IMR-90 (cell line): ENCODE measurements at regions not wholly inside any gene's neighbourhood (a gene's known extent, or its start where the extent isn't known, plus 50 kb on each side); places are given as distances from the start of the nearest gene placed in this dataset.

ENCODE experiments used
- ATAC-seq: fragments of 200-7000 bp; cut with Tn5 transposase; 2 replicates; pipeline ENCODE4 v1.9.1; 2020; ENCODE audit warnings: low read depth, mild to moderate bottlenecking, moderate library complexity
- BruUV-seq: library from RNA; stranded (reverse); fragments of 400-500 nt; replicated peaks from 2 replicates; lab custom pipeline; 2021; lab: Mats Ljungman, UMichigan
- CTCF ChIA-PET: fragments of 300-600 bp; formaldehyde crosslinking; extraction: SDS; loops from one replicate; lab custom pipeline; 2021; ENCODE audit warnings: antibody characterized with exemption; lab: Yijun Ruan, JAX
- POLR2A ChIA-PET: fragments of 300-600 bp; sonication (Branson Sonifier 250); formaldehyde crosslinking; loops from one replicate; lab custom pipeline; 2022; ENCODE audit warnings: antibody characterized with exemption; ENCODE audit not compliant: unreplicated experiment; lab: Charles Lee
- DNase-seq: peaks from one replicate; pipeline ENCODE4 v3.0.0; 2013
- H2AFZ ChIP-seq: replicated peaks from 2 replicates; pipeline ENCODE3; 2013; ENCODE audit warnings: low read length, mild to moderate bottlenecking; ENCODE audit not compliant: poor library complexity
- H2AK5ac ChIP-seq: 2 replicates; pipeline ENCODE4 v1.6.1; 2013; ENCODE audit warnings: low read depth, low read length, inconsistent platforms
- H2AK9ac ChIP-seq: replicated peaks from 2 replicates; pipeline ENCODE3; 2013; ENCODE audit warnings: mild to moderate bottlenecking, low read depth, low read length, moderate library complexity; ENCODE audit not compliant: poor library complexity
- H2BK120ac ChIP-seq: 2 replicates; pipeline ENCODE4 v1.6.1; 2013; ENCODE audit warnings: low read depth, low read length, inconsistent platforms
- H2BK15ac ChIP-seq: 3 replicates; pipeline ENCODE4 v1.6.1; 2013; ENCODE audit warnings: low read depth, low read length, inconsistent platforms
- H2BK20ac ChIP-seq: 2 replicates; pipeline ENCODE4 v1.6.1; 2013; ENCODE audit warnings: low read depth, mild to moderate bottlenecking, inconsistent platforms, low read length, moderate library complexity
- H2BK5ac ChIP-seq: 2 replicates; pipeline ENCODE4 v1.6.1; 2013; ENCODE audit warnings: mild to moderate bottlenecking, low read depth, low read length, inconsistent platforms; ENCODE audit not compliant: poor library complexity, severe bottlenecking
- H3K14ac ChIP-seq: replicated peaks from 2 replicates; pipeline ENCODE4 v1.6.1; 2013; ENCODE audit warnings: low read depth, low read length, inconsistent platforms
- H3K18ac ChIP-seq: 2 replicates; pipeline ENCODE4 v1.6.1; 2013; ENCODE audit warnings: low read depth, low read length, control low read depth
- H3K23ac ChIP-seq: 2 replicates; pipeline ENCODE4 v1.6.1; 2013; ENCODE audit warnings: low read depth, low read length, inconsistent platforms
- H3K27ac ChIP-seq: 2 replicates; pipeline ENCODE4 v1.5.1; 2013; ENCODE audit warnings: mild to moderate bottlenecking, control low read depth, low read length; ENCODE audit not compliant: insufficient read depth
- H3K27me3 ChIP-seq: 2 replicates; pipeline ENCODE4 v1.6.1; 2013; ENCODE audit warnings: low read length; ENCODE audit not compliant: control insufficient read depth, insufficient read depth
- H3K36me3 ChIP-seq: 2 replicates; pipeline ENCODE4 v1.6.1; 2013; ENCODE audit warnings: low read length, mixed read lengths; ENCODE audit not compliant: control insufficient read depth, insufficient read depth
- H3K4ac ChIP-seq: 2 replicates; pipeline ENCODE4 v1.6.1; 2013; ENCODE audit warnings: low read depth, low read length, inconsistent platforms
- H3K4me1 ChIP-seq: 2 replicates; pipeline ENCODE4 v1.6.1; 2013; ENCODE audit warnings: low read length, mixed read lengths; ENCODE audit not compliant: control insufficient read depth, insufficient read depth
- H3K4me2 ChIP-seq: 2 replicates; pipeline ENCODE4 v1.6.1; 2013; ENCODE audit warnings: low read depth, mild to moderate bottlenecking, control low read depth, low read length, moderate library complexity
- H3K4me3 ChIP-seq: 2 replicates; pipeline ENCODE4 v1.5.1; 2013; ENCODE audit warnings: low read depth, mild to moderate bottlenecking, control low read depth, low read length, moderate library complexity; ENCODE audit not compliant: insufficient read depth
- H3K56ac ChIP-seq: 2 replicates; pipeline ENCODE4 v1.6.1; 2013; ENCODE audit warnings: low read length, inconsistent platforms; ENCODE audit not compliant: insufficient read depth; ENCODE audit errors: extremely low read depth
- H3K79me1 ChIP-seq, 2 experiments: 2 replicates each; pipeline ENCODE4 v1.6.1; 2013; ENCODE audit warnings: low read length in 2 of 2, inconsistent platforms in 1 of 2, low read depth in 1 of 2
- H3K9ac ChIP-seq: 2 replicates; pipeline ENCODE4 v1.6.1; 2013; ENCODE audit warnings: low read depth, low read length, control low read depth
- H3K9me1 ChIP-seq: 2 replicates; pipeline ENCODE4 v1.6.1; 2013; ENCODE audit warnings: low read length, inconsistent platforms; ENCODE audit not compliant: insufficient read depth
- H3K9me3 ChIP-seq: 2 replicates; pipeline ENCODE4 v1.6.1; 2013; ENCODE audit warnings: low read length; ENCODE audit not compliant: control insufficient read depth, insufficient read depth
- H4K20me1 ChIP-seq: 2 replicates; pipeline ENCODE4 v1.6.1; 2013; ENCODE audit warnings: low read length, inconsistent platforms; ENCODE audit not compliant: insufficient read depth
- H4K5ac ChIP-seq: 2 replicates; pipeline ENCODE4 v1.6.1; 2013; ENCODE audit warnings: mild to moderate bottlenecking, low read depth, low read length, control low read depth
- H4K8ac ChIP-seq, 2 experiments: 2 replicates each; pipeline ENCODE4 v1.6.1; 2013; ENCODE audit warnings: low read depth in 2 of 2, low read length in 2 of 2, control low read depth in 1 of 2, inconsistent platforms in 1 of 2
- H4K91ac ChIP-seq: 2 replicates; pipeline ENCODE4 v1.6.1; 2013; ENCODE audit warnings: low read depth, low read length, inconsistent platforms; ENCODE audit not compliant: insufficient read depth
- CEBPB ChIP-seq: IDR thresholded peaks from 2 replicates; pipeline ENCODE4 v1.6.1; 2012; ENCODE audit warnings: low read depth, low read length, improper control_type of control experiment
- FOS ChIP-seq: fragments of 150-350 bp; IDR thresholded peaks from 2 replicates; pipeline ENCODE4 v1.6.1; 2016; ENCODE audit warnings: low read depth, low read length
- WGBS, 2 experiments: methylation state at CpG; one replicate each; pipeline versions ENCODE4 v1.1.5 to v1.1.7; 2013; ENCODE audit warnings: missing lambda C conversion rate in 2 of 2; ENCODE audit not compliant: insufficient read length in 1 of 2; ENCODE audit errors: extremely low coverage in 2 of 2; 5-methylcytosine and 5-hydroxymethylcytosine counted together
- dilution Hi-C: fragments of 300-500 bp; cut with HindIII; formaldehyde crosslinking; loops from one replicate; pipeline ENCODE4 v1.14.3; 2018; ENCODE audit warnings: low sequenced_read_pairs; ENCODE audit not compliant: unreplicated experiment
- in situ Hi-C: fragments of 300-500 bp; cut with MboI; formaldehyde crosslinking; loops from 3 replicates; pipeline ENCODE4 v1.14.3; 2019; ENCODE audit warnings: low sequenced_read_pairs, inconsistent platforms, mixed read lengths
- intact Hi-C: fragments of 100-400 bp; cut with micrococcal nuclease; formaldehyde crosslinking; loops from 2 replicates; pipeline ENCODE4 v1.10.0; 2022

GRCh38 chr2:226362980-226363379 lies 436.6 kb downstream of the IRS1 start:
- H2AFZ ChIP-seq = no peak overlapping the region
- no peak overlapping the region for H3K27ac ChIP-seq
- H2BK5ac ChIP-seq = peak overlapping the region; percentile 0
- intact Hi-C loops (no loop called here), dilution Hi-C loops (no loop called here), in situ Hi-C loops (no loop called here)
- H2BK120ac ChIP-seq = peak overlapping the region; percentile 74
- H3K4me2 ChIP-seq = peak overlapping the region; percentile 64; the same call in 1 of the 2 replicates
- peaks cover 6% of the 10 kb centered on the region for H3K4me1 ChIP-seq
- H3K14ac ChIP-seq = 0 out of 2 replicates have a peak overlapping the region, but pooled peaks have one; percentile 25
- H2AK9ac ChIP-seq = no peak overlapping the region
- ChIA-PET POLR2A (no interaction called here), CTCF (no interaction called here)
- peak; percentile 88 for ATAC-seq
- peak overlapping the region in 1 of 2 experiments; percentile 13; a peak in 1 of 4 replicates for H4K8ac ChIP-seq
- H3K18ac ChIP-seq = peak overlapping the region; percentile 45; the same call in 1 of the 2 replicates
- no peaks in the 10 kb centered on the region for H3K36me3 ChIP-seq
- no peak overlapping the region for H3K4me3 ChIP-seq
- H4K5ac ChIP-seq = no peak overlapping the region
- H2BK15ac ChIP-seq = peak overlapping the region; percentile 86
- H3K4ac ChIP-seq = peak overlapping the region; percentile 69
- H2BK20ac ChIP-seq = peak overlapping the region; percentile 82
- BruUV-seq = no TSS peak
- DNase-seq = peak; percentile 80
- 35% methylated on average over 2 of the region's 2 CpGs; no CpG with 5 or more reads in 1 of the 2 experiments for WGBS, 2 experiments
- H3K79me1 ChIP-seq = no peaks in the 10 kb centered on the region
- peaks cover 4% of the 10 kb centered on the region; the same call in 1 of the 2 replicates for H3K9me1 ChIP-seq
- H2AK5ac ChIP-seq = peak overlapping the region; percentile 16; the same call in 1 of the 2 replicates
- H3K9ac ChIP-seq = no peak overlapping the region
- H3K23ac ChIP-seq = no peak overlapping the region; the same call in 1 of the 2 replicates
- peak overlapping the region; percentile 36 for H4K91ac ChIP-seq
- no peaks in the 10 kb centered on the region for H3K9me3 ChIP-seq
- H4K20me1 ChIP-seq = no peaks in the 10 kb centered on the region
- H3K27me3 ChIP-seq = no peaks in the 10 kb centered on the region
- H3K56ac ChIP-seq = no peak overlapping the region
- no peak for TF ChIP-seq CEBPB
- TF ChIP-seq FOS = peak; percentile 65
